ENCODE measurements at regions not wholly inside any gene's neighbourhood (a gene's known extent, or its start where the extent isn't known, plus 50 kb on each side); places are given as distances from the start of the nearest gene placed in this dataset.

DNA sequence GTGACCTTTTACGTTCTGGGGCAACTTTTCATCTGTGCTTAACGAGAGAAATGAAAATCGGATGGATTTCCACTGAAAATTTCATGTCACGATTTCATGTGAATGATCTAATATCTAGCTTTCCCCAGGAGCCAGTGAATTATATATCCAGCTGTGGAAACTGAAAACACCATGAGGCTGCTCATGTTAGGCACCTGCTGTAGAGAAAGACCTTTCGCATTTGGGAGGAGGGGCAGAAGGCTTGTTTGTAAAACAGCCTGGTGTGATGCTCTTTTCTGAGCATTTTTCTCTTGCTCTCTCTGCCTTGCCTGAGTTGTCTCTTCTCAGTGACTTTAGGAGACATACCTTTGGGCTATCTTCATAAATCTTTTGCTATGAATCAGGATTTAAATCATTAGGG, 84.6 kb upstream of the CYP1B1 start:
- no peak overlapping the region for H3K4me3 ChIP-seq (replicated peaks; ENCODE audit: low read depth, low read length)
- no peak for DNase-seq (ENCODE audit: low read depth)
- TF ChIP-seq, protein P1, sequence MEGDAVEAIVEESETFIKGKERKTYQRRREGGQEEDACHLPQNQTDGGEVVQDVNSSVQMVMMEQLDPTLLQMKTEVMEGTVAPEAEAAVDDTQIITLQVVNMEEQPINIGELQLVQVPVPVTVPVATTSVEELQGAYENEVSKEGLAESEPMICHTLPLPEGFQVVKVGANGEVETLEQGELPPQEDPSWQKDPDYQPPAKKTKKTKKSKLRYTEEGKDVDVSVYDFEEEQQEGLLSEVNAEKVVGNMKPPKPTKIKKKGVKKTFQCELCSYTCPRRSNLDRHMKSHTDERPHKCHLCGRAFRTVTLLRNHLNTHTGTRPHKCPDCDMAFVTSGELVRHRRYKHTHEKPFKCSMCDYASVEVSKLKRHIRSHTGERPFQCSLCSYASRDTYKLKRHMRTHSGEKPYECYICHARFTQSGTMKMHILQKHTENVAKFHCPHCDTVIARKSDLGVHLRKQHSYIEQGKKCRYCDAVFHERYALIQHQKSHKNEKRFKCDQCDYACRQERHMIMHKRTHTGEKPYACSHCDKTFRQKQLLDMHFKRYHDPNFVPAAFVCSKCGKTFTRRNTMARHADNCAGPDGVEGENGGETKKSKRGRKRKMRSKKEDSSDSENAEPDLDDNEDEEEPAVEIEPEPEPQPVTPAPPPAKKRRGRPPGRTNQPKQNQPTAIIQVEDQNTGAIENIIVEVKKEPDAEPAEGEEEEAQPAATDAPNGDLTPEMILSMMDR (IDR thresholded peaks at IDR 0.05; ENCODE audit: low read length, missing control alignments): no peak

DNA sequence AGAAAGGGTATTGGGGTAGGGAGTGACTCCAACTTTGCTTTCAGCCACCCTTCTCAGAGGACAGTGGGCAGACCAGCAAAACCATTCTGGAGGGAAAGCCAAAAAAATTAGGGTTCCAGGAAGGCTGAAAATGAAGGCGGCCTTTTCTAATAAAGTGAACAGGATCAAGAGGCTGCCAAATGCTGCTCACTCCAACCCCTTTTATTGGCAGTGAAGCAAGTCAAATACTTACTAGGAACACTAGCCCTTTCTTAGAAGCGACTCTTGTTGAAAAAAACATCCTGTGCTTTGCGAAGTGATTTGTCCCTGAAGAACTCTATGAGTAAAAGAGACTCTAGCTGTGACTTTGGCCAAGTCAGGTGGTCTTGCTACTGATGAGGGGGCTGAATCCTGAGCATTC, 83.6 kb upstream of the CYP1B1 start:
- TF ChIP-seq, protein P1 (IDR thresholded peaks at IDR 0.05; ENCODE audit: low read length, missing control alignments): no peak
- H3K4me3 ChIP-seq (replicated peaks; ENCODE audit: low read depth, low read length): no peak overlapping the region
- DNase-seq (ENCODE audit: low read depth): no peak

DNA sequence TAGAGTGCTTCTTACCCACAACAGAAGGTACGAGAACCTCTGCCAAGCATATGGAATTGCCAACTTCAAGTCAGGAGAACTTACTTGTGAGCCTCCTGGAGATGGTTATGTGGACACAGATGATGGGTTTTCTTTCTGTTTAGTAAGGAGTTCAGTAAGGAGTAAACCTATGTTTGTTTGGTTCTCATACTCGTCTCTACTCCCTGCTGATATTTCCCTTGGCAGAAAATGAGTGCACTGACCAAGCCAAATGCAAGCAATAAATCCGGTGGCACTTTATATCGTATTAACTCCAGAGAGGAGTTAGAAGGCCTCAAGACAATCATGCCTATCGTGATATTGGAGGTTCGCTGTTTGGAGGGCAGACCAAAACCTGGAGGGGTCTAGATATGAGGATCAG, 83.2 kb upstream of the CYP1B1 start:
- no peak for DNase-seq (ENCODE audit: low read depth)
- no peak overlapping the region for H3K4me3 ChIP-seq (replicated peaks; ENCODE audit: low read depth, low read length)
- TF ChIP-seq, protein P1 (IDR thresholded peaks at IDR 0.05; ENCODE audit: low read length, missing control alignments): no peak

DNA sequence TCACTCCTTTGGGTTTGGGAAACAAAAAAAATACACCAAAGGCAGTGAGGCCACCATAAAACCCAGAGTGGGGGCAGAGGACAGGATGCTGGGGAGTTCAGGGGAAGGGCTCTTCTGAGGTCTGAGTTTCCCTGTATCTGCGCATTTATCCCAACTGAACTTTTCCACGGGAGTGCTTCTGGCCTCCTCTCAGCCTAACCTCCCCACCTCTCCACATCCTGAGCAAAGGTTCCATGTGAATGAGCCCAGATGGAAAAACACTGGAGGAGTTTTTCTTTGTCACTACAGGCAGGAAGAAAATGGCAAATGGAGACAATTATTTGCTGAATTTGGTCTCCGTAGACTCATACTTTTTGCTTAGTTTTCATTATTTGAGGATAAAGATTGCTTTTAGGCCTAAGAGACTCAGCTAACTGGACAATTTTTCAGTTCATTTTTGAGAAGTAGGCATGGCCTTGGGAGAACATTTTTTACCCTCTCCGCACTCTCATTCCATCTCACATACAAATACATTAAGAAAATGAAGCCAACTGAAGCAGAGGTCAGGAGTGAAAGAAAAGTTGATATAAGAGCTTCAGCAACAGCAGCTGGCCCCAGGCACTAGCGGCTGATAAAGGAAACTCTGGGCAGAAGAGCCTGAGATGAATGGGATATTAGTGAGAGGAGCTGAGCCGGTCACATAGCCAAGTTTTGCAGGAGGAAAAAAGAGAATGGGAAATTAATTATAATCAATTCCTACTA, 82.6 kb upstream of the CYP1B1 start:
- H3K4me3 ChIP-seq (replicated peaks; ENCODE audit: low read depth, low read length): no peak overlapping the region
- peak; percentile 45 for DNase-seq (ENCODE audit: low read depth)
- TF ChIP-seq, protein P1 (IDR thresholded peaks at IDR 0.05; ENCODE audit: low read length, missing control alignments): no peak

DNA sequence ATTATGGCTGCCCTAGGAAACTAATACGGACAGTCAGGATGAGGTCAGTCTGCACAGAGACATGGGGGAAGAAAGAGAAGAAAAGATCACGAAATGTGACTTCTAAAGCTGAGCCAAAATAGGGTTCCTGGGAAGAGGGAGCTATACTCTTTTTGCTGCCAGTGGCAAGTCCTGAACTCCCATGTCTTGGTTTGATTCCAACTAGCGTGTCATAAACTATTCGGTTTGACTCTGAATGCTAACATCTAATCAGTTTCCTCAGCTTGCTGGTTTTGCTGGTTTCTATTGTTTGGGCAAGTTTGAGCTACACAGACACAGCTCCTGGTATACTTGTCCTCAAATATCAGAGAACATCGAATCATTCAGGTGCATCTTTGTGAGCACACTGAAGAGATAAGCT, 80.5 kb upstream of the CYP1B1 start:
- H3K4me3 ChIP-seq (replicated peaks; ENCODE audit: low read depth, low read length): no peak overlapping the region

DNA sequence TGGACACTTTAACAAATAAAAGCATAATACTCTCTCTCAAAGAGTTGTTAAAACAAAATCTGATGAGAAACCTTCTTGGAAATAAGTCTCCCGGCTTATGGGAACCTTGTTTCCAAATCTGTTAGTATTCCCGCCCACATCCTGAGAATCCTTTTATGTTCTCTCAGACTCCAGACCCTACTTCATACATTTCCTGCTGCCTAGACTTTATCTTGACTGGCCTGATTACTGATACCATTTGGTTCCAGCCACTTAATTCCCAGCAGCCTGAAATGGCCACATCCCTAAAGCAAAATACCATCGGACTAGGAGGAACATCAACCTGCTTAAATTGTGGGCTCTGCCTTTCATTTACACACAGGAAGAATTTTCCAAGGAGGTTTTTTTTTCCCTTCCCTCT, 79.1 kb upstream of the CYP1B1 start:
- DNase-seq (ENCODE audit: low read depth): peak; percentile 59
- TF ChIP-seq, protein P1 (IDR thresholded peaks at IDR 0.05; ENCODE audit: low read length, missing control alignments): no peak
- H3K4me3 ChIP-seq (replicated peaks; ENCODE audit: low read depth, low read length): no peak overlapping the region

More for the DNA sequence above, 80.5 kb upstream of the CYP1B1 start:
- TF ChIP-seq, protein P1 (IDR thresholded peaks at IDR 0.05; ENCODE audit: low read length, missing control alignments): no peak
- DNase-seq (ENCODE audit: low read depth): peak; percentile 44

DNA sequence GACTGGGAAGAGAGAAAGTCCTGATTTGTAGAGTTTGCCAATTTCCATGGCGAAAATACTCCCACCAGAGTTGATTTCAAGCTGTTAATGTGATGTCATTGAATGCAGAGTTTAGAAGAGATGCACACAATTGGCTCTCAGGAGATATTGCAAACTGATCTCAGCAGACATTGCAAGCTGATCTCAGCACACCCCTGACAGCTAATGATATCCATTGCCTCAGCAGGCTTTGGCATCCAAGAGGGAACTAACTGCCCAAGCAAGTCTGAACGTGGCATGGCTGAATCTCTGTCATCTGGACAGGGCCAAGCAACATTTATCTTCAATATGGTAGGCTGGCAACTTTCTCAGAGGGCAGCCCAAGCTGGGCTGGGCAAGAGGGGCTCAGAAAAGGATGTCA, 78.4 kb upstream of the CYP1B1 start:
- DNase-seq (ENCODE audit: low read depth): peak; percentile 33
- TF ChIP-seq, protein P1 (IDR thresholded peaks at IDR 0.05; ENCODE audit: low read length, missing control alignments): no peak
- no peak overlapping the region for H3K4me3 ChIP-seq (replicated peaks; ENCODE audit: low read depth, low read length)
